HepG2 (cell line): ENCODE measurements at regions not wholly inside any gene's neighbourhood (a gene's known extent, or its start where the extent isn't known, plus 50 kb on each side); places are given as distances from the start of the nearest gene placed in this dataset.

Experiments used
- ATAC-seq: fragments of 200-7000 bp; cut with Tn5 transposase; 3 replicates; pipeline ENCODE4 v1.9.1; 2020; ENCODE audit warnings: mild to moderate bottlenecking, moderate library complexity
- BruUV-seq: library from RNA; stranded (reverse); fragments of 400-500 nt; replicated peaks from 2 replicates; lab custom pipeline; 2021; lab: Mats Ljungman, UMichigan
- CTCF ChIA-PET: fragments of 300-600 bp; formaldehyde crosslinking; extraction: SDS; loops from one replicate; lab custom pipeline; 2021; ENCODE audit warnings: low total read pairs, inconsistent platforms, low intra/inter-chr PET ratio; lab: Yijun Ruan, JAX
- POLR2A ChIA-PET: fragments of 350-600 bp; sonication (Branson Sonifier 250); formaldehyde crosslinking; loops from one replicate; lab custom pipeline; 2020; ENCODE audit warnings: antibody characterized with exemption, inconsistent platforms; lab: Yijun Ruan, JAX
- DNase-seq: peaks from one replicate; pipeline ENCODE4 v3.0.0-alpha.2; 2015; ENCODE audit warnings: low spot score
- FAIRE-seq: peaks from 3 replicates; lab custom pipeline; 2011; peaks lifted over from hg19 to GRCh38; lab: Jason Lieb, UNC
- H2AFZ ChIP-seq: one replicate; pipeline ENCODE4 v1.6.1; 2011; ENCODE audit warnings: low read length, inconsistent platforms
- H3K27ac ChIP-seq: fragments of 300-600 bp; 3 replicates; pipeline ENCODE4 v1.8.0; 2011; ENCODE audit warnings: mixed run types, mild to moderate bottlenecking, mixed read lengths, low read length, inconsistent platforms; ENCODE audit not compliant: insufficient read depth; ENCODE audit errors: extremely low read length
- H3K27me3 ChIP-seq, 2 experiments: fragments of 200-600 bp in 1 of 2; 2 replicates in 1 of 2; 3 replicates in 1 of 2; pipeline versions ENCODE4 v1.6.0 to v1.8.0; 2011; ENCODE audit warnings: low read length in 2 of 2, mild to moderate bottlenecking in 2 of 2, moderate library complexity in 2 of 2, inconsistent platforms in 1 of 2; ENCODE audit not compliant: insufficient read depth in 2 of 2, control insufficient read depth in 1 of 2
- H3K36me3 ChIP-seq, 2 experiments: fragments of 200-600 bp in 1 of 2; replicated peaks in 1 of 2; 2 replicates in 1 of 2; 3 replicates in 1 of 2; pipeline versions ENCODE4 v1.5.1 to v1.8.0; 2011; ENCODE audit warnings: low read length in 2 of 2, inconsistent platforms in 1 of 2; ENCODE audit not compliant: insufficient read depth in 2 of 2, control insufficient read depth in 1 of 2
- H3K4me1 ChIP-seq: 2 replicates; pipeline ENCODE4 v1.5.1; 2012; ENCODE audit warnings: low read length, inconsistent platforms; ENCODE audit not compliant: insufficient read depth
- H3K4me2 ChIP-seq: 2 replicates; pipeline ENCODE4 v1.6.0; 2011; ENCODE audit warnings: low read depth, low read length, inconsistent platforms
- H3K4me3 ChIP-seq, 3 experiments: fragments of 200-600 bp in 1 of 3; sonication (generic), shearing (Covaris generic) in 1 of 3; replicated peaks in 1 of 3; 2 replicates each; pipeline ENCODE4 v1.5.1; 2011 to 2016; ENCODE audit warnings: low read length in 3 of 3, inconsistent platforms in 2 of 3, low read depth in 2 of 3, mild to moderate bottlenecking in 2 of 3, control low read depth in 1 of 3, mixed read lengths in 1 of 3; ENCODE audit not compliant: insufficient read depth in 1 of 3
- H3K79me2 ChIP-seq: one replicate; pipeline ENCODE4 v1.6.1; 2011; ENCODE audit warnings: low read length, inconsistent platforms; ENCODE audit not compliant: insufficient read depth
- H3K9ac ChIP-seq: 2 replicates; pipeline ENCODE4 v1.6.0; 2011; ENCODE audit warnings: mild to moderate bottlenecking, low read depth, low read length, inconsistent platforms; ENCODE audit not compliant: insufficient read depth
- H3K9me3 ChIP-seq: 2 replicates; pipeline ENCODE4 v1.5.1; 2012; ENCODE audit warnings: mild to moderate bottlenecking, low read length
- H4K20me1 ChIP-seq: 2 replicates; pipeline ENCODE4 v1.6.0; 2011; ENCODE audit warnings: inconsistent platforms, mild to moderate bottlenecking, low read length, moderate library complexity; ENCODE audit not compliant: insufficient read depth
- ERF ChIP-seq: IDR thresholded peaks from 2 replicates; pipeline ENCODE4 v1.6.1; 2018; ENCODE audit warnings: missing biosample characterization, missing genetic modification reagents
- GTF3A ChIP-seq: sonication (generic); formaldehyde crosslinking; conservative IDR thresholded peaks from 2 replicates; pipeline ENCODE4 v1.4.0; 2020; ENCODE audit warnings: mild to moderate bottlenecking, missing genetic modification reagents
- GZF1 ChIP-seq: sonication (generic); formaldehyde crosslinking; IDR thresholded peaks from 2 replicates; pipeline ENCODE4 v1.5.1; 2020; ENCODE audit warnings: mild to moderate bottlenecking, missing genetic modification reagents
- HOXA7 ChIP-seq: sonication (generic); formaldehyde crosslinking; IDR thresholded peaks from 2 replicates; pipeline ENCODE4 v1.8.1; 2022; ENCODE audit warnings: mild to moderate bottlenecking, missing genetic modification reagents, moderate library complexity
- KLF9 ChIP-seq: IDR thresholded peaks from 2 replicates; pipeline ENCODE4 v1.6.1; 2016; ENCODE audit warnings: low read depth
- MEIS1 ChIP-seq: sonication (generic); formaldehyde crosslinking; IDR thresholded peaks from 2 replicates; pipeline ENCODE4 v1.9.0; 2021; ENCODE audit warnings: mild to moderate bottlenecking, missing genetic modification reagents, moderate library complexity, borderline replicate concordance
- NBN ChIP-seq: fragments of 450-650 bp; conservative IDR thresholded peaks from 2 replicates; pipeline ENCODE4 v1.6.1; 2017
- PCBP1 ChIP-seq: fragments of 200-400 bp; formaldehyde crosslinking; IDR thresholded peaks from 2 replicates; pipeline ENCODE4 v1.6.1; 2017; ENCODE audit warnings: mild to moderate bottlenecking, low read depth, low read length, borderline replicate concordance
- ZNF143 ChIP-seq: sonication (generic); formaldehyde crosslinking; IDR thresholded peaks from 2 replicates; pipeline ENCODE4 v1.4.0; 2020; ENCODE audit warnings: missing genetic modification reagents
- WGBS: methylation state at CpG from one replicate; pipeline ENCODE4 v1.1.6; 2017; ENCODE audit warnings: low lambda C conversion rate; 5-methylcytosine and 5-hydroxymethylcytosine counted together
- in situ Hi-C: cut with HindIII; loops from 2 replicates; pipeline ENCODE4 v1.10.0; 2017; ENCODE audit warnings: low pct_unique_long_range_greater_than_20kb; ENCODE audit not compliant: extremely low pct_ligation_motif_present
- intact Hi-C: fragments of 100-400 bp; cut with micrococcal nuclease; formaldehyde crosslinking; loops from one replicate; pipeline ENCODE4 v1.10.0; 2022; ENCODE audit not compliant: unreplicated experiment
- TF ChIP-seq, protein P1 (sequence below): sonication (generic); formaldehyde crosslinking; IDR thresholded peaks from 2 replicates; pipeline ENCODE4 v1.4.0; 2020; ENCODE audit warnings: missing genetic modification reagents, borderline replicate concordance
- TF ChIP-seq, protein P2 (sequence below): sonication (generic); formaldehyde crosslinking; IDR thresholded peaks from 2 replicates; pipeline ENCODE4 v1.8.1; 2023; ENCODE audit warnings: mild to moderate bottlenecking, missing genetic modification reagents, borderline replicate concordance

DNA sequence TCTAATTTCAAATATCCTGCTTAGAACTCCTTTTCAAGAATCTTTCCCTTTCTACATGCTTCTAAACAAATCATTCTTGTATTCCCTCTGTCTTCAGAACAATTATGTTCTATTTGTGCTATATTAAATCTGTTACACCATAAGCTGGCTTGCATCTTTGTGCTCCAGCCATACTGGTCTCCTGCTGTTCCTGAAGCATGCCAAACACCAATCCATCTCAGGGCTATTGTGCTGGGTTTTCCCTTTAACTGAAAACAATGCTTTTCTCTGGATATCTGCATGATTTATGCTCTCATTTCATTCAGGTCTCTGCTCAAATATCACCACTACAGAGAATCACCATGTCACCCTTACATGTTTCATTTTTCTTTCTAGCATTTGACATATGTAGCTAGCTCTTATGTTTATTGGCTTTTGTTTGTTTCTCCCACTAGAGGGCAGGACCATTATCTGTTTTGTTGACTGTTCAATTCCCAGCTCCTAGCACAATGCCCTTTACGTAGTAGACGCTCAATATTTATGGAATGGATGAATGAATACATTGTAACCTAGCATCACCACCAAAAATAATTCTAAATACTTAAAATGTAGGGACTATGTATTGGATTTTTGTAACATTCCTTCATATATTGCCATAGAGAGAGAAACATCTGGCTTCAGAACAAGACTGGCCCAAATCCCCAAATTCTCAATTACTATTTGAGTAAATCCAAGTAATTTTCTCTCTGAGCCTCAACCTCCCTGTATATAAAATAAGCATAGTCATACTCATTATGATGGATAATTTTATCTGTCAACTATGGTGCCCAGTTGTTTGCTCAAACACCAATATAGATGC is 302.0 kb upstream of the SYT1 start (continued):
- TF ChIP-seq, protein P1, sequence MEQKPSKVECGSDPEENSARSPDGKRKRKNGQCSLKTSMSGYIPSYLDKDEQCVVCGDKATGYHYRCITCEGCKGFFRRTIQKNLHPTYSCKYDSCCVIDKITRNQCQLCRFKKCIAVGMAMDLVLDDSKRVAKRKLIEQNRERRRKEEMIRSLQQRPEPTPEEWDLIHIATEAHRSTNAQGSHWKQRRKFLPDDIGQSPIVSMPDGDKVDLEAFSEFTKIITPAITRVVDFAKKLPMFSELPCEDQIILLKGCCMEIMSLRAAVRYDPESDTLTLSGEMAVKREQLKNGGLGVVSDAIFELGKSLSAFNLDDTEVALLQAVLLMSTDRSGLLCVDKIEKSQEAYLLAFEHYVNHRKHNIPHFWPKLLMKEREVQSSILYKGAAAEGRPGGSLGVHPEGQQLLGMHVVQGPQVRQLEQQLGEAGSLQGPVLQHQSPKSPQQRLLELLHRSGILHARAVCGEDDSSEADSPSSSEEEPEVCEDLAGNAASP (CRISPR knock-in tag) = no peak
- TF ChIP-seq ERF (CRISPR knock-in tag) = no peak

DNA sequence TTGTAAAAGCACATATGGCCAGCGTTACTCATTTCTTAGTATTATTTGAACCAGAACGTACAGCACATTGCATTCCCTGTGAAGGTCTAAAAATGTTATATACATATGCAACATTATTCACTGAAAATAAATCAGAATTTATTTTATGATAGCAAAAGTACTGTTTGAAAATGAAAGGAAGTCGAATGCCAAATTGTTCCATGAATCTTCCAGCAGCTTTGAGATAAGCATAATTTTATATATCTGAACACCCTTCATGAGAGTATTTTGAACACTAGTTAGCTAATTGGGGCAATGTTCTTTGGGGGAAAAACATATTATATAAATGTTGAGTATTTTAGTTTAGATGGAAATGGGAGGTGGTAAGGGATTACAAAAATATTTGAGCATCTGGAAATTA is 300.7 kb upstream of the SYT1 start:
- Histone ChIP-seq H2AFZ (no peak overlapping the region), H3K27ac (no peak overlapping the region), H3K79me2 (no peaks in the 10 kb centered on the region), H3K9me3 (no peaks in the 10 kb centered on the region), H3K4me3 (no peak overlapping the region), H3K4me1 (no peaks in the 10 kb centered on the region)
- 0% methylated on average over 3 of the region's 3 CpGs for WGBS
- POLR2A ChIA-PET = no interaction called here
- DNase-seq = no peak
- in situ Hi-C loops (no loop called here), intact Hi-C loops (loop anchor here (5.0 to 10.0 kb wide), 2 partner anchors 608 to 781 kb away; no protein-coding TSS in a partner anchor)
- no peak for ATAC-seq
- no peak for TF ChIP-seq HOXA7 (CRISPR knock-in tag)
- no peak for TF ChIP-seq GTF3A (CRISPR knock-in tag)
- TF ChIP-seq, protein P2, sequence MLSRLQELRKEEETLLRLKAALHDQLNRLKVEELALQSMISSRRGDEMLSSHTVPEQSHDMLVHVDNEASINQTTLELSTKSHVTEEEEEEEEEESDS = no peak
- TF ChIP-seq NBN = no peak
- TF ChIP-seq ZNF143 (CRISPR knock-in tag) = no peak
- TF ChIP-seq KLF9 (CRISPR knock-in tag) = no peak
- TF ChIP-seq PCBP1 = no peak
- no peak for TF ChIP-seq MEIS1 (CRISPR knock-in tag)
- no peak for TF ChIP-seq GZF1 (CRISPR knock-in tag)
- TF ChIP-seq, all 625 proteins: peak for 0
- Histone ChIP-seq H3K36me3 (no peaks in the 10 kb centered on the region), H3K27me3 (no peaks in the 10 kb centered on the region), H4K20me1 (no peaks in the 10 kb centered on the region), H3K4me2 (no peak overlapping the region), H3K9ac (no peak overlapping the region)
- CTCF ChIA-PET = no interaction called here
- no TSS peak for BruUV-seq
- FAIRE-seq = no peak
